Astrocyte of the spinal cord (primary cell): ENCODE measurements at regions not wholly inside any gene's neighbourhood (a gene's known extent, or its start where the extent isn't known, plus 50 kb on each side); places are given as distances from the start of the nearest gene placed in this dataset.

Experiments
- DNase-seq: peaks from one replicate; pipeline ENCODE4 v3.0.0; 2011; ENCODE audit warnings: low read depth, low spot score
- H3K4me3 ChIP-seq: 2 replicates; pipeline ENCODE4 v1.5.1; 2011; ENCODE audit warnings: low read depth, mild to moderate bottlenecking, low read length, moderate library complexity
- in situ Hi-C: cut with HindIII; loops from 2 replicates; pipeline ENCODE4 v1.10.0; 2017; ENCODE audit warnings: low sequenced_read_pairs
- TF ChIP-seq, protein P1 (sequence below): IDR thresholded peaks from 2 replicates; pipeline ENCODE4 v1.5.1; 2012; ENCODE audit warnings: low read depth, mild to moderate bottlenecking, low read length, inconsistent platforms

DNA sequence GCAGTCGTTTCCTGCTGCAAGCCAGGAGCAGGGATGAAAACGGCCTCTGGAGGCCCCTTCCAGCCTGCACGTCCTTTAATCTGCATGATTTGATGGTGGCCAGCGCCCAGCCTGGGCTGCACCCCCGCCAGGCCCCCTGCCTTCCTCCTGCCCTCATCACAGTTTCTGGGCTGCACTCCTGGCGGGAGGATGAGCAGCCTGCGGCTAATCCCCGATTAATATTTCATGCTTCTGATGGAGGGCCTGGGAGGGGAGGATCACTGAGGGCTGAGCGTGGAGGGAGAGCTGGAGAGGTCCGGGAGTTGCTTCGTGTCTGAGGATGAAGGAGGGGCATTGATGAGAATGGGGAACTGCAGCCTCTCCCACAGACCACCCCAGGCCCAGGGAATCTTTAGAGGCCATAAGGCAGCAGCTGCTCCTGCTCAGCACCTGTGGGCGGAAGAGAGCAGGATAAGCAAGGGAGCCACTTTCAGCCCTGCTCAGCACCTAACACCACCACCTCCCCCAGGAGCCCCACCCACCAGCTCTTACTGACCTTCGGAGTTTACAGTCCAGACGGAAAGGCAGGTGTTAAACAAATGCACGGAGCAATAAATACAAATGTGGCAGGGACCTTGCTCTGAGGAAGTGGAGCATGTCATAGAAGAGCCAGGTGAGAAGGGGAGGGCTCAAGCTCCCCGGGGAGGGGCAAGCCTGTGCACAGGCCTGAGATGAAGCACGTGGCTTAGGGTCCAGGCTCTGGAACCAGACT is 135.0 kb upstream of the NECTIN1 start:
- in situ Hi-C loops = no loop called here

DNA sequence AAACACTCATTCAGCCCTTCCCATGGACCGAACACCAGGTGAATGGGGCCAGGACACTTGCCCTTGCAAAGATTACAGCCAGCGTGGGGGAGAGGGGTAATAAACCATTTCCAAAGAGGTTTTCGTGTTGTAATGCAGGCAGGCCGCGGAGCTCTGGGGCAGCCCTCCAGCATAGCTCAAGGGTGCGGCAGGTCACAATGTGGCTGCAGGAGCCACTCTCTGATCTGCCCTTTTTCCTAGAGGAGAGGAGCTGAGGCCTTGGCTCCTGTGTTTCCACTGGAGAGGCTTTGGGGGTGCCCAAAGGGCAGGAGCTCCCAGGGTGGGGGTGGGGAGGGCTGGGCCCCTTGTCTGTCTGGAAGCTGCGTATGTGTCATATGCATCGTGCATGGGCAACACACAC is 134.2 kb upstream of the NECTIN1 start:
- TF ChIP-seq, protein P1, sequence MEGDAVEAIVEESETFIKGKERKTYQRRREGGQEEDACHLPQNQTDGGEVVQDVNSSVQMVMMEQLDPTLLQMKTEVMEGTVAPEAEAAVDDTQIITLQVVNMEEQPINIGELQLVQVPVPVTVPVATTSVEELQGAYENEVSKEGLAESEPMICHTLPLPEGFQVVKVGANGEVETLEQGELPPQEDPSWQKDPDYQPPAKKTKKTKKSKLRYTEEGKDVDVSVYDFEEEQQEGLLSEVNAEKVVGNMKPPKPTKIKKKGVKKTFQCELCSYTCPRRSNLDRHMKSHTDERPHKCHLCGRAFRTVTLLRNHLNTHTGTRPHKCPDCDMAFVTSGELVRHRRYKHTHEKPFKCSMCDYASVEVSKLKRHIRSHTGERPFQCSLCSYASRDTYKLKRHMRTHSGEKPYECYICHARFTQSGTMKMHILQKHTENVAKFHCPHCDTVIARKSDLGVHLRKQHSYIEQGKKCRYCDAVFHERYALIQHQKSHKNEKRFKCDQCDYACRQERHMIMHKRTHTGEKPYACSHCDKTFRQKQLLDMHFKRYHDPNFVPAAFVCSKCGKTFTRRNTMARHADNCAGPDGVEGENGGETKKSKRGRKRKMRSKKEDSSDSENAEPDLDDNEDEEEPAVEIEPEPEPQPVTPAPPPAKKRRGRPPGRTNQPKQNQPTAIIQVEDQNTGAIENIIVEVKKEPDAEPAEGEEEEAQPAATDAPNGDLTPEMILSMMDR = no peak
- in situ Hi-C loops = no loop called here
- H3K4me3 ChIP-seq = no peak overlapping the region
- DNase-seq = no peak

More for the DNA sequence above, 135.0 kb upstream of the NECTIN1 start:
- TF ChIP-seq, protein P1 = no peak
- H3K4me3 ChIP-seq = no peak overlapping the region
- no peak for DNase-seq

DNA sequence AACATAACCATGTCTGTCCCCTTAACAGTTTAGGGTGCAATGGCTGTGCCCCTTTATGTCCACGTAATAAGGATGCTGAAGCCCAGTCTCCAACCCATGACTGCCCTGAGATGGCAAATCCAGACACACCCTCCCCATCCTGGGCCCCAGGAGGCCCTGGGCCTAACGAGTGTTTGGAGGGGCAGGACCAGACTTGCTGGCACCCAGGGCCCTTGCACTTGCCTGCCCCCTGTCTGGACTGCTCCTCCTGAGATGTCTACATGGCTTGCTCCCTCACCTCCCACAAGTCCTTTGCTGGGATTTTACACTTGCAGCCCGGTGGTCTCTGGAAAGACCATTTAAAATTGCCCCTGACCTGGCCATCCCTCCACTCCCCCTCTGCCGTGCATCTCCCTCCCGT is 132.2 kb upstream of the NECTIN1 start:
- H3K4me3 ChIP-seq = no peak overlapping the region
- in situ Hi-C loops = no loop called here
- no peak for DNase-seq
- TF ChIP-seq, protein P1 = no peak

DNA sequence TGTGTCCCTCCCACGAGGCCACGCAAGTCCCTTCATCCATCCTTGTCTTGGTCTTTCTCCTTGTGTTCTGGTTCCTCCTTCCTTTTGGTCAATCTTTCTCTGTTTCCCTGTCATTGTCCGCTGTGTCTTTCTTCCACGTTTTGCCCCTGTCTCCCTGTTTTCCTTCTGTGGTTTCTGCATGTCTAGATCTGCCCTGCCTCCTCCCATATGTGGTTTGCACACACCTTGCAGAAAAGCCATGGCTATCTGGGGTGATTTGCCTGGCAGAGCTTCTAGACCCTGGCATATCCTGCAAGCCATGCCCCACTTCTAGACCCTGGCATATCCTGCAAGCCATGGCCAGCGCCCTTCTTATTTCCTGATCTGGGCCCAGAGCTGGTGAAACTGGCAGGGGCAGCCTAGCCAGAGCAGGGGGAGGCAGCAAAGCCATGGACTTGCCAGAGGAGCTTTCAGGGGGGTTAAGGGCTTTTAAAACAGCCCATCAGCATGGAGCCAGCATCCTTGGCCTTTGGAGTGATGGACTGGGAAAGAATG is 131.6 kb upstream of the NECTIN1 start:
- TF ChIP-seq, protein P1 = no peak
- no peak for DNase-seq
- in situ Hi-C loops = no loop called here
- H3K4me3 ChIP-seq = no peak overlapping the region

DNA sequence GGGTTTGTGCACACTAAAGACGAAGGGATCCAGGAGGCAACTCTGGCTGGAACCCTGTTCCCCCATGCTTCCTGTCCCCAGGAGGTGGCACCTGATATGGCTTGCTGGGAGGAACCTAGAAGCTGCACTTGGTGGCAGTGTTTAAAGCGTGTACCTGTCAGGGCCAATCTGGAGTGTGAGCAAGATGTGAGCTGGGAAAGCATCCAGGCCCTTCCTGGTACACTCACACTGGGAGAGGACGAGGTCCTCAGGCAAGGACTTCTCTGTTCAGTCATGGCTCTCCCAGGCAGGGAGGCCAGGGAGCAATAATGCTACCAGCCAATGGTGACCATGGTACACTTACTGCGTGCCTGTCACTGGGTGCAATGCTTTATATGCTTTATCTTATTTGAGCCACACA is 130.7 kb upstream of the NECTIN1 start:
- TF ChIP-seq, protein P1 = no peak
- H3K4me3 ChIP-seq = no peak overlapping the region
- no peak for DNase-seq
- in situ Hi-C loops = no loop called here

DNA sequence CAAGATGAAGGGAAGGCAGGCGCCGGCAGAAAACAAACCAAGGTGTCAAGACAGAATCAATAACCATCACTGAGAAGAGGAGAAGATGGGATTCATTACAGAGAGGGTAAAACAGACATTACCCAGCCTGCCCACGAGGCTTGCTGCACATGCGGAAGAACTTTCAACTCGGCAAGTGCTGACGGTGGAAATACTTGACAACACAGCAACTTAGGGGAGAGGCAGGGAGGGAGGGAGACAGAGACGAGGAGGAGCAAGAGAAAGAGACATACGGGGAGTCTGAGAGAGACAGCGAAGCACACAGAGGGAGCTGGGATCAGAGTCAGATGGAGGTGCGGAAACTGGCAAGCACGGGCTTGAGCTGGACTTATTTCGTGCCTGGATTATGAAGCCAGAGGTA is 129.3 kb upstream of the NECTIN1 start:
- no peak for DNase-seq
- in situ Hi-C loops = no loop called here
- TF ChIP-seq, protein P1 = no peak
- H3K4me3 ChIP-seq = no peak overlapping the region
